HG03025 (cell line): ENCODE measurements at regions not wholly inside any gene's neighbourhood (a gene's known extent, or its start where the extent isn't known, plus 50 kb on each side); places are given as distances from the start of the nearest gene placed in this dataset.
"Not testable (repeated sequence)": the region's sequence is repeated elsewhere in the genome, so short reads cannot be mapped to it uniquely, and the experiment has no call there.

ENCODE experiments used
- ATAC-seq: cut with Tn5 transposase; IDR thresholded peaks from one replicate; pipeline ENCODE4 v1.9.1; 2021; ENCODE audit warnings: mild to moderate bottlenecking, moderate library complexity; ENCODE audit not compliant: unreplicated experiment, low FRiP score

DNA sequence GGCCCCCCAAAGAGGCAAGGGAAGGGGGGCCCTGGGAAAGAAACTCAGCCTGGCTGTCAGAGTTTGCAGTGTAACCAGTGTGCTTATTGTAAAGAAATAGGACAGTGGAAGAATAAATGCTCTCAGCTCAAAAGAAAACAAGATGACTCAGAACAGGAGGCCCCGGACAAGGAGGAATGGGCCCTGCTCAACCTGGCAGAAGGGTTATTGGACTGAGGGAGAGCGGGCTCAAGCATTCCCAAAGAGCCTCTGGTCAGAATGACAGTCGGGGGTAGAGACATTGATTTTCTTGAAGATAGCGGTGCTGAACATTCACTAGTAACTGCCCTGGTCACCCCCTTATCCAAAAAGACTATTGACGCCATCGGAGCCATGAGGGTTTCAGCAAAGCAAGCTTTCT is 100.4 kb upstream of the OSBPL11 start:
- no peak for ATAC-seq

DNA sequence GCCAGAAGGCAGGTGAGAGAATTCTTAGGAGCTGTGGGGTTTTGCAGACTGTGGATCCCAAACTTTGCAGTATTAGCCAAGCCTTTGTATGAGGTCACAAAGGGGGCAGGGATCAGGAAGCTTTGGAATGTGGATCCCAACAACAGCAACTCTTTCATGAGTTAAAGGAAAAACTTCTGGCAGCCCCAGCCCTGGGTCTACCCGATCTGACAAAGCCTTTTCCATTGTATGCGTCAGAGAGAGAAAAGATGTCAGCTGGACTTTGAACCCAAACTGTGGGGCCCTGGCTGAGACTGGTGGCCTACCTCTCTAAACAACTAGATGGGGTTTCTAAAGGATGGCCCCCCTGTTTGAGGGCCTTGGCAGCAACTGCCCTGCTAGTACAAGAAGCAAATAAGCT is 101.8 kb upstream of the OSBPL11 start:
- not testable (repeated sequence) for ATAC-seq

- ATAC-seq: not testable (repeated sequence)
These were observed 102.8 kb upstream of the OSBPL11 start for GRCh38 chr3:125697979-125698640.

DNA sequence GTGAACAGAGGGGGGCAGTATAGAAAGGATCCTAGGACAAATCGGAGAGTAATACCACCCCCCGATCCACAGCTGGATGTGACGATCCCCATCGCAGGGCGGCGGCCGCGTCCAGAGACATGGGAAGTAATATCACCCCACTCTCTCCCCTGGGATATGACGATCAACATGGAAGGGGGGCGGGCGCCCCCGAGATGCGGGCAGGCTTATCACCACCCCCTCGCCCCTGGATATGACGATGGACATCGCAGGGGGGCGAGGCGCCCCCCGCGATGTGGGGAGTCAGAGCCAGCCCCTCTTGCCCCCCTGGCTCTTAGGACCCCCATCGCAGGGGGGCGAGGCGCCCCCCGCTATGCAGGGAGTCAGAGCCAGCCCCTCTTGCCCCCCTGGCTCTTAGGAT is 120.4 kb upstream of the OSBPL11 start:
- ATAC-seq: no peak

DNA sequence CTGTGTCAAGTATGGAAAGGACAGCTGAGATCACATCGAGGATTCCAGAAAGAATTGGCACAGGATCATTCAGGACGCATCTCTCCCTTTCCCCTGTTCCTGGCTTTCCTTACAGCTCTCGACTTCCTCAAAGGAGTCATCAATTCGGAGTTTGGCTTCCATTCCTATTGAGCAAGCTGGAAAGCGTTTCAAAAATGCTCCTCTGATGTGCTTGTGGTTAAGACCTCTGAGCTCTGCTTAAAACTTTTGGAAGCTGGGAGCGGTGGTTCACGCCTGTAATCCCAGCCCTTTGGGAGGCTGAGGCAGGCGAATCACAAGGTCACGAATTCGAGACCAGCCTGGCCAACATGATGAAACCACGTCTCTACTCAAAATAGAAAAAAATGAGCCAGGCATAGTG is 136.9 kb upstream of the OSBPL11 start:
- not testable (repeated sequence) for ATAC-seq

DNA sequence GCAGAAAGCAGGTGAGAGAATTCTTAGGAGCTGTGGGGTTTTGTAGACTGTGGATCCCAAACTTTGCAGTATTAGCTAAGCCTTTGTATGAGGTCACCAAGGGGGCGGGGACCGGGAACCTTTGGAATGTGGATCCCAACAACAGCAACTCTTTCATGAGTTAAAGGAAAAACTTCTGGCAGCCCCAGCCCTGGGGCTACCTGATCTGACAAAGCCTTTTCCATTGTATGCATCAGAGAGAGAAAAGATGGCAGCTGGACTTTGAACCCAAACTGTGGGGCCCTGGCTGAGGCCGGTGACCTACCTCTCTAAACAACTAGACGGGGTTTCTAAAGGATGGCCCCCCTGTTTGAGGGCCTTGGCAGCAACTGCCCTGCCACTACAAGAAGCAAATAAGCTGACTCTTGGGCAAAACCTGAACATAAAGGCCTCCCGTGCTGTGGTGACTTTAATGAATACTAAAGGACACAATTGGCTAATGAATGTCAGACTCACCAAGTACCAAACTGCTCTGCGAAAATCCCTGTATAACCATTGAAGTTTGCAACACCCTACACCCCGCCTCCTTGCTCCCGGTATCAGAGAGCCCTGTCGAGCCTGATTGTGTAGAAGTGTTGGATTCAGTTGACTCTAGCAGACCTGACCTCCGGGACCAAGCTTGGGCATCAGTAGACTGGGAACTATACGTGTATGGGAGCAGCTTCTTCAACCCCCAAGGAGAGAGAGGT is 146.9 kb upstream of the OSBPL11 start:
- not testable (repeated sequence) for ATAC-seq

DNA sequence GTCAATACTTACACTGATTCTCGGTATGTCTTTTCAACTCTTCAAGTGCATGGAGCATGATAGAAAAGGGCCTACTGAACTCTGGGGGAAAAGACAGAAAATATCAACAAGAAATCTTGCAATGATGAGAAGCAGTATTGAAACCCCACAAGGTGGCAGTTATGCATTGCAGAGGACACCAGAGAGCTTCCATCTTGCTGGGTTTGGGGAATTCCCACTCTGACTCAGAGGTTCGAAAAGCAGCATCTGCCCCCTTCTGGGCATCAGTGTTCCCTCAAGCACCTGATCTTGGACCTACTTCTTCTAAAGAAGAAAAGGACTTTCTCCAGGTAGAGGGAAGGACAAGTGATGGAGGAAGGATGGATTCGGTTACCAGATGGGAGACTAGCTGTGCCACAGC is 147.5 kb upstream of the OSBPL11 start:
- not testable (repeated sequence) for ATAC-seq

DNA sequence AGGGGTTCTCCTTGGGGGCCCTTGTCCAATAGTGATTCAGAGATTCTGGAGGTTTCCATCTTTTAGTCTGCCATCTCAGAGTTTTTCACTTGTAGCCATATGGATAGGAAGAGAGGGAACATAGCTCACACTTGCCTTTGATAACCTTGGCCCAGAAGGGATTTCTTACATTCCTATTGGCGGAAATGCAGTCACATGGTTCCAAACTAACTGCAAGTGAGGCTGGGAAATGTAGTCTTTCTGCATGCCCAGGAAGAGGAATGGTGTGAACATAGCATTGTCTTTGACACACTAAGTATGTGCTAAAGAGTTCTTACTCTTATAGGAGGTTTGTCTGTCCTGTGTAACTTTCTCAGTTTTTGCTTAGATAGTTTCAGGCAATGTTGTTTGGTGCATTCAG is 161.8 kb upstream of the OSBPL11 start:
- ATAC-seq: not testable (repeated sequence)

GRCh38 chr3:125758641-125759130 is 163.4 kb upstream of the OSBPL11 start:
- ATAC-seq: not testable (repeated sequence)

DNA sequence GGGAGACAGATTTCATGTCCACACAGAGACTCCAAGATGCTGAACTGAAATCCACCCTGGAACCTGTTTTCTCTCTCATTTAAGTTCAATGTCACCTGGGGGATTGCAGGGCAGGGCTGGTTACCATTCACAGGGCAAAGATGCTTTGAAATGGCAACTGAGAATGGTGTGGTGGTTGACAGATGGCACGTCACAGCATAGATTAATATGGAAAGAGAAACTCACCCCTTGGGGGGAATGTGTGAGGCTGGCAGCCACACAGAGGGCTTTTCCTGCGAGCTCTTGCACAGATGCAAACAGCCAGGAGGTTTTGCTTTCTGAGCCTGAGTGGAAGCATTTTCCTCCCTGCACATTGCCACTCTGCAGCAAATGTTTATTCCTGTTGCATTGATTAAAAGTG is 167.3 kb upstream of the OSBPL11 start:
- not testable (repeated sequence) for ATAC-seq

- not testable (repeated sequence) for ATAC-seq
These were observed 171.1 kb upstream of the OSBPL11 start for GRCh38 chr3:125766285-125766826.

- not testable (repeated sequence) for ATAC-seq
These were observed 171.6 kb upstream of the OSBPL11 start for GRCh38 chr3:125766931-125767330.

DNA sequence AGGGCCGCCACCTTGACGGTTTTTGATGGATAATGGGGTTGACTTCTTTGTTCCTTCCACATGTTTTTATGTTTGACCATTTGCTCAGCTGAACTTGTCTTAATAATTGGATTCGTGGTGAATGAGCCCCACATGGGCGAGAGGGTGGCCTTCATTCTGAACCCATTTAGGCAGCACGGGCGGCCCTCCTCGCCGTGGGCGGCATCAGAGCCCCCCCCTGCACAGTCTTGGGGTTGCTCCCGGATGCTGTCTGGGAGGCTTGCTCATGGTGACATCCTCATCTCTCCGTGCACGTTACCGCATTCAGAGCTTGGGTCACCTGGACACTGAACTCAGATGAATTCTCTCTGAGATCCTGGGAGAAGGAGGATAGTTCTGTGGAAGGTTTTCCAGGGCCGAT is 172.3 kb upstream of the OSBPL11 start:
- no peak for ATAC-seq

- not testable (repeated sequence) for ATAC-seq
These were observed 173.5 kb upstream of the OSBPL11 start for GRCh38 chr3:125768821-125769220.

GRCh38 chr3:125771506-125771905 is 176.2 kb upstream of the OSBPL11 start:
- ATAC-seq: not testable (repeated sequence)

DNA sequence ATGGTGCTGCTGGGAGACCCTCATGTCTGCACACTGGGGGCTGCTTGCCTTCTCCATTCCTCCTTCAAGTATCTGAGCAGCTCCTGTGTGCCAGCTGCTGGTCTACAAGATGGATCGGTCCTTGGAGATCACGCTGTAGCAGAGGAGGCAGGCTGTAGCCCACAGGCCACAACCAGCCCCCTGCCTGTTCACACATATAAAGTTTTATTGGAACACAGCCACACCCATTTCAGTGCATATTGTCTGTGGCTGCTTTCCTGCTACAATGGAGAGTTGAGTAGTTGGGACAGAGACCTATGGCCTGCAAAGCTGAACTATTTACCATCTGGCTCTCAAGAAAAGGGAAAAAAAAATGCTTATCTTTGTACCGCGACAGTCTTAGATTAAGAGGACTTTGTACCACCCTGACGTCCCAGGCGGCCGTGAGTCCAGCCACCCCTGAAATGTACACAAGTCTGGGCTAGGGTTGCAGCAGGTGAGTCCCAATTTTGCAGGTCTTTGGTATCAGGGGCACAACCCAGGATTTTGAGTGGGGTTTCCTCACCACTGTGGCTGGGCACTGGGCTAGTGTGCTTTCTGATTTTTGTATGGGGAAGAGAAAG is 179.2 kb upstream of the OSBPL11 start:
- ATAC-seq: not testable (repeated sequence)

- ATAC-seq: not testable (repeated sequence)
These were observed 179.8 kb upstream of the OSBPL11 start for GRCh38 chr3:125775106-125775505.

- not testable (repeated sequence) for ATAC-seq
These were observed 180.5 kb upstream of the OSBPL11 start for GRCh38 chr3:125775606-125776294.

DNA sequence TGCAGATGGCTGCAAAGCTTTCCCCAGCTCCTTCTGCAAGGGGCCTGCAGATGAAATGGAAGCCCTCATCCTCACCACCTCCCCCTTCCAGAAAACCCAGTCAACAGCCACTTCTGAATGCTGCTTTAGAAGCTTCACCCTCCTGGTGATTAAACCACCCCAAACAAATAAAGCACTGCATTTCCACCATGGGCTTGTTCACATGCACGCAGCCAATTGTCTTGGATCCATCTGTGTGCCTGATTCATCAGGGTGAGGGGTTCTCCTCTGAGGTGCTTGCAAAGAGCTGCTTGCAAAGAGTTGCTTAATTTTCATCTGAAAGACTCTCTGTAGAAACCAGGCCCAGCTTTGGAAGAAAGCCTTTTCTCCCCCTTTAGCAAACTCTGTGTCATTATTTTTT is 184.0 kb upstream of the OSBPL11 start:
- ATAC-seq: not testable (repeated sequence)

GRCh38 chr3:125779918-125780317 is 184.6 kb upstream of the OSBPL11 start:
- ATAC-seq: not testable (repeated sequence)
